OCI-LY1 (cell line): ENCODE measurements at regions not wholly inside any gene's neighbourhood (a gene's known extent, or its start where the extent isn't known, plus 50 kb on each side); places are given as distances from the start of the nearest gene placed in this dataset.

Experiments used
- H2AFZ ChIP-seq: fragments of 200-600 bp; sonication (generic), shearing (Covaris generic); 2 replicates; pipeline ENCODE4 v1.6.0; 2014; ENCODE audit warnings: antibody characterized with exemption, mild to moderate bottlenecking, low read length
- H3F3A ChIP-seq: fragments of 200-600 bp; sonication (generic), shearing (Covaris generic); 2 replicates; pipeline ENCODE4 v1.6.0; 2014; ENCODE audit warnings: mild to moderate bottlenecking, antibody characterized with exemption, low read length, moderate library complexity; ENCODE audit not compliant: insufficient read depth
- H3K27ac ChIP-seq: fragments of 200-600 bp; sonication (generic); 2 replicates; pipeline ENCODE4 v1.5.1; 2014; ENCODE audit warnings: low read length, mixed run types, mild to moderate bottlenecking, low read depth; ENCODE audit not compliant: poor library complexity, severe bottlenecking
- H3K27me3 ChIP-seq: fragments of 200-600 bp; sonication (generic); 2 replicates; pipeline ENCODE4 v1.6.0; 2014; ENCODE audit warnings: antibody characterized with exemption, mild to moderate bottlenecking, low read length, moderate library complexity; ENCODE audit not compliant: insufficient read depth
- H3K36me3 ChIP-seq: fragments of 200-600 bp; sonication (generic); 2 replicates; pipeline ENCODE4 v1.6.1; 2014; ENCODE audit warnings: mild to moderate bottlenecking, antibody characterized with exemption, low read length, moderate library complexity, mixed read lengths; ENCODE audit not compliant: insufficient read depth
- H3K4me1 ChIP-seq: fragments of 200-600 bp; sonication (generic); 2 replicates; pipeline ENCODE4 v1.5.1; 2014; ENCODE audit warnings: mild to moderate bottlenecking, low read length, moderate library complexity; ENCODE audit not compliant: insufficient read depth, severe bottlenecking
- H3K4me2 ChIP-seq: fragments of 200-600 bp; sonication (generic), shearing (Covaris generic); 2 replicates; pipeline ENCODE4 v1.6.1; 2014; ENCODE audit warnings: low read length
- H3K4me3 ChIP-seq: fragments of 200-600 bp; sonication (generic); 2 replicates; pipeline ENCODE4 v1.5.1; 2014; ENCODE audit warnings: low read length, low read depth, mild to moderate bottlenecking, mixed read lengths; ENCODE audit not compliant: poor library complexity, severe bottlenecking
- H3K79me2 ChIP-seq: fragments of 200-600 bp; shearing (Covaris generic); 2 replicates; pipeline ENCODE4 v1.6.1; 2016; ENCODE audit warnings: mixed run types, low read length, mixed read lengths; ENCODE audit not compliant: insufficient read depth
- H3K9ac ChIP-seq: fragments of 200-600 bp; sonication (generic), shearing (Covaris generic); 2 replicates; pipeline ENCODE4 v1.6.1; 2014; ENCODE audit warnings: mild to moderate bottlenecking, low read length, mixed read lengths
- H3K9me2 ChIP-seq: fragments of 200-600 bp; sonication (generic), shearing (Covaris generic); 2 replicates; pipeline ENCODE4 v1.6.1; 2014; ENCODE audit warnings: low read depth, mild to moderate bottlenecking, low read length, mixed read lengths
- H3K9me3 ChIP-seq: fragments of 200-600 bp; shearing (Covaris generic); 2 replicates; pipeline ENCODE4 v1.6.1; 2014; ENCODE audit warnings: low read length, mixed read lengths
- H4K20me1 ChIP-seq: fragments of 200-600 bp; sonication (generic), shearing (Covaris generic); 2 replicates; pipeline ENCODE4 v1.6.0; 2016; ENCODE audit warnings: mild to moderate bottlenecking, low read length; ENCODE audit not compliant: insufficient read depth
- EZH2 ChIP-seq: fragments of 200-600 bp; sonication (generic), shearing (Covaris generic); IDR thresholded peaks from 2 replicates; pipeline ENCODE4 v1.8.0; 2017; ENCODE audit warnings: borderline replicate concordance, mixed run types, mild to moderate bottlenecking, antibody characterized with exemption, low read length, moderate library complexity, mixed read lengths
- TF ChIP-seq, protein P1 (sequence below): fragments of 200-600 bp; sonication (generic), shearing (Covaris generic); IDR thresholded peaks from 2 replicates; pipeline ENCODE4 v1.5.1; 2017; ENCODE audit warnings: mild to moderate bottlenecking, antibody characterized with exemption, low read length, moderate library complexity, mixed read lengths

DNA sequence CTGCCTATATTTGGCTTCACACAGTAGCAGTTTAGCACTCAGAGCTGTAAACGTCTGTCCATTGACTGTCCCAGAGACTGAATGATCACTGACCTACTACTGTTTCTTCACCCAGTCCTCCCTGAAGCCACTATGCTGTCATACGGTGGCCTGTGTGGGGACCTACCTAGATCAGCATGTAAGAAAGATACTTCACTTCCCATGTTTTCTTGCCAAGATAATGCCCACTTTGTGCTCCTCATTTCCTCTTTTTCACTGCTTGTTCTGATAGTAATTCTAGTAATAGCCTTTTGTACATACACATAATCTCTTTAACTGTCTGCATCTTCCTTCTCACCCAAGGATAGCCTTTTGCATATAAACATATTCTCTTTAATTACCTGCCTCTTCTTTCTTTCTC is 109.9 kb upstream of the TIAM2 start:
- Histone ChIP-seq H3K9me2 (no peaks in the 10 kb centered on the region), H3K27me3 (no peaks in the 10 kb centered on the region), H4K20me1 (no peaks in the 10 kb centered on the region), H3K4me2 (no peak overlapping the region), H3K36me3 (no peaks in the 10 kb centered on the region), H3K9ac (no peak overlapping the region), H3K4me1 (no peaks in the 10 kb centered on the region), H3K27ac (no peak overlapping the region), H3K9me3 (no peaks in the 10 kb centered on the region), H3K79me2 (no peaks in the 10 kb centered on the region), H3K4me3 (no peak overlapping the region), H3F3A (no peaks in the 10 kb centered on the region), H2AFZ (no peak overlapping the region)
- TF ChIP-seq, protein P1, sequence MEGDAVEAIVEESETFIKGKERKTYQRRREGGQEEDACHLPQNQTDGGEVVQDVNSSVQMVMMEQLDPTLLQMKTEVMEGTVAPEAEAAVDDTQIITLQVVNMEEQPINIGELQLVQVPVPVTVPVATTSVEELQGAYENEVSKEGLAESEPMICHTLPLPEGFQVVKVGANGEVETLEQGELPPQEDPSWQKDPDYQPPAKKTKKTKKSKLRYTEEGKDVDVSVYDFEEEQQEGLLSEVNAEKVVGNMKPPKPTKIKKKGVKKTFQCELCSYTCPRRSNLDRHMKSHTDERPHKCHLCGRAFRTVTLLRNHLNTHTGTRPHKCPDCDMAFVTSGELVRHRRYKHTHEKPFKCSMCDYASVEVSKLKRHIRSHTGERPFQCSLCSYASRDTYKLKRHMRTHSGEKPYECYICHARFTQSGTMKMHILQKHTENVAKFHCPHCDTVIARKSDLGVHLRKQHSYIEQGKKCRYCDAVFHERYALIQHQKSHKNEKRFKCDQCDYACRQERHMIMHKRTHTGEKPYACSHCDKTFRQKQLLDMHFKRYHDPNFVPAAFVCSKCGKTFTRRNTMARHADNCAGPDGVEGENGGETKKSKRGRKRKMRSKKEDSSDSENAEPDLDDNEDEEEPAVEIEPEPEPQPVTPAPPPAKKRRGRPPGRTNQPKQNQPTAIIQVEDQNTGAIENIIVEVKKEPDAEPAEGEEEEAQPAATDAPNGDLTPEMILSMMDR, result no peak
- no peak for TF ChIP-seq EZH2

DNA sequence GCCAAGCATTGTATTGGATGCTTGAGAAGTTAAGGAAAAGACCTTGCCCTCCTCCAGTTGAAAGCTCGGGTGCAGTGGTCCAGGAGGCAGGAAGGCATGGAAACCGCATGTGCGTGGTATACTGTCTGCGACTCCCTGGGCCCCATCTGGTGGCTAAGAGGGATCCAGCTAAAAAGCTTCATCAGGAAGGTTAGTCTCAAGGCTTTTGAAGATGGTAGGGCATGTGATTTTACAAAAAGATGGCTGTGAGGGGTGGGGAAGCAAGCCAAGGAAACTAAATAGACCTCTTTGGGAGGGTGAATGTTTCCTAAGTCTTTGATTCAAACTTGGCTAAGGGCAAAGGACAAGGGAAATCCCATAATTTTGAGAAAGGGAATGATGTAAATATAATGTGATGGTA is 109.1 kb upstream of the TIAM2 start:
- Histone ChIP-seq H3K4me3 (no peak overlapping the region), H3K4me1 (no peaks in the 10 kb centered on the region), H3K4me2 (no peak overlapping the region), H3K9me3 (no peaks in the 10 kb centered on the region), H3K36me3 (no peaks in the 10 kb centered on the region), H2AFZ (no peak overlapping the region), H3K9me2 (no peaks in the 10 kb centered on the region), H3K9ac (no peak overlapping the region), H4K20me1 (no peaks in the 10 kb centered on the region), H3K27me3 (no peaks in the 10 kb centered on the region), H3K27ac (no peak overlapping the region), H3K79me2 (no peaks in the 10 kb centered on the region), H3F3A (no peaks in the 10 kb centered on the region)
- TF ChIP-seq EZH2, result no peak
- TF ChIP-seq, protein P1, result no peak

DNA sequence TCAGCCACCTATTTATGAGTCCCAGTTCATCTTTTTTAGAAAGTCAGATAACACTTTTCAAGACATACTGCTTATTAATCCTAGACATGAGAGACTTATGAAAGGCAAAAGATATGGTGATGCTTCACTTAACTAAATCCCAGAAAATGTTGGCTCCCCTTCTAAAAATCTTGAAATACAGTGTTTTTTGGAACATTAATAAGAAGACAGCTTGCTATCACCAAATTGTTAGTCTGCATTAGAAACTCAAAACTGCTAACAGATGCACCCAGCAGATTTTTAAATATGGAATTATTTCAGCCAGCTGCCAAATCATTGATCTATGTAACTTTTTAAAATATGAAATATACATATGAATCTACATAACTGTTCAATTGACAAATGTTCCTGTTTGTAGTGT is 108.6 kb upstream of the TIAM2 start:
- H3K4me3 ChIP-seq, result no peak overlapping the region
- no peak overlapping the region for H3K27ac ChIP-seq
- H3K36me3 ChIP-seq, result no peaks in the 10 kb centered on the region
- H3K27me3 ChIP-seq, result no peaks in the 10 kb centered on the region
- no peaks in the 10 kb centered on the region for H3F3A ChIP-seq
- no peak overlapping the region for H3K9ac ChIP-seq
- H2AFZ ChIP-seq, result no peak overlapping the region
- no peak for TF ChIP-seq EZH2
- TF ChIP-seq, protein P1, result no peak
- H3K9me3 ChIP-seq, result no peaks in the 10 kb centered on the region
- H3K79me2 ChIP-seq, result no peaks in the 10 kb centered on the region
- H3K9me2 ChIP-seq, result no peaks in the 10 kb centered on the region
- H3K4me1 ChIP-seq, result no peaks in the 10 kb centered on the region
- H4K20me1 ChIP-seq, result no peaks in the 10 kb centered on the region
- no peak overlapping the region for H3K4me2 ChIP-seq
